Heart left ventricle (tissue), 13 donors: ENCODE measurements at regions not wholly inside any gene's neighbourhood (a gene's known extent, or its start where the extent isn't known, plus 50 kb on each side); places are given as distances from the start of the nearest gene placed in this dataset.
"Not testable (repeated sequence)": the region's sequence is repeated elsewhere in the genome, so short reads cannot be mapped to it uniquely, and the experiment has no call there.

ENCODE experiments used
- CTCF ChIP-seq, 12 donors: fragments of 200-600 bp; sonication (generic) in 4 of 12; IDR thresholded peaks; one replicate each; pipeline versions ENCODE4 v1.5.0 to v1.8.0; 2018 to 2022; ENCODE audit warnings: antibody characterized with exemption in 12 of 12, mild to moderate bottlenecking in 5 of 12
- POLR2A ChIP-seq, 2 donors: fragments of 450-650 bp; IDR thresholded peaks; one replicate each; pipeline ENCODE4 v1.6.1; 2017; ENCODE audit warnings: antibody characterized with exemption in 2 of 2, mild to moderate bottlenecking in 2 of 2, moderate library complexity in 2 of 2
- donor health status: ischemic (EF 13 %, LVEDD 7.1; RV severe dilation, severe dysfunction).
- donor health status: DM: no; HTN: yes; CAD: no.
- donor health status: DM: no; HTN: no; CAD: no.
- donor health status: ischemic (EF 25% LVEDD 6.9; RV normal size, moderate dysfunction).
- donor health status: ischemic (EF 25% LVEDD 5.7; RV mildly dilated, moderate dysfunction).
- donor health status: ischemic (EF 35%, LVEDD 5.7; RV mildly dilated, moderate dysfunction).
- donor health status: nonischemic (EF 11% LVEDD 7.7; RV severe dilation, severe dysfunction).
- donor health status: DM: yes; HTN: yes; CAD: no.
- donor health status: PGD.
- donor health status: ischemic (EF 29% LVEDD 5.4; RV normal size, mild dysfunction).
- donor health status: nonischemic (EF 23%, LVEDD 6.1; RV moderate dilation, normal function).

DNA sequence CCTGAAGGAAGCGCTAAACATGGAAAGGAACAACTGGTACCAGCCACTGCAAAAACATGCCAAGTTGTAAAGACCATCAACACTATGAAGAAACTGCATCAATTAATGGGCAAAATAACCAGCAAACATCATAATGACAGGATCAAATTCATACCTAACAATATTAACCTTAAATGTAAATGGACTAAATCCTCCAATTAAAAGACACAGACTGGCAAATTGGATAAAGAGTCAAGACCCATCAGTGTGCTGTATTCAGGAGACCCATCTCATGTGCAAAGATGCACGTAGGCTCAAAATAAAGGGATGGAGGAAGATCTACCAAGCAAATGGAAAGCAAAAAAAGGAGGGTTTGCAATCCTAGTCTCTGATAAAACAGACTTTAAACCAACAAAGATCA lies 111.3 kb upstream of the PIK3R1 start:
- not testable (repeated sequence) for TF ChIP-seq CTCF, POLR2A (IDR thresholded peaks at IDR 0.05)
